ENCODE measurements at regions not wholly inside any gene's neighbourhood (a gene's known extent, or its start where the extent isn't known, plus 50 kb on each side); places are given as distances from the start of the nearest gene placed in this dataset.

- Histone ChIP-seq H3K4me3 (no peak overlapping the region), H4K20me1 (ENCODE audit: control insufficient read depth, insufficient read depth) (no peaks in the 10 kb centered on the region), H3K9ac (ENCODE audit: control insufficient read depth, insufficient read depth, low read length) (no peak overlapping the region), H3K27ac (ENCODE audit: control insufficient read depth, insufficient read depth) (no peak overlapping the region), H3K9me3 (replicated peaks; ENCODE audit: control insufficient read depth, insufficient read depth, low read length) (no peaks in the 10 kb centered on the region), H3K27me3 (replicated peaks in 1 of 2; ENCODE audit: control insufficient read depth in 2 of 2, insufficient read depth in 2 of 2, low read length in 1 of 2) (no peaks in the 10 kb centered on the region), H3K36me3 (ENCODE audit: control insufficient read depth in 2 of 2, insufficient read depth in 2 of 2, low read length in 1 of 2) (no peaks in the 10 kb centered on the region), H3K79me2 (ENCODE audit: control insufficient read depth, insufficient read depth, low read length) (no peaks in the 10 kb centered on the region), H3K4me2 (ENCODE audit: control insufficient read depth, insufficient read depth) (no peak overlapping the region), H3K4me1 (ENCODE audit: control insufficient read depth, insufficient read depth, low read length) (no peaks in the 10 kb centered on the region), H2AFZ (ENCODE audit: control insufficient read depth, low read depth, low read length) (no peak overlapping the region)
- ChIA-PET RAD21 (ENCODE audit: unreplicated experiment) (interaction anchor here (0.5 to 1.1 kb wide), 3 partner anchors 14 to 963 kb away, joined by 3 read pairs; no protein-coding TSS in a partner anchor), POLR2A (no interaction called here), CTCF (interaction anchor here (0.8 to 2.2 kb wide), 4 partner anchors 140 to 1037 kb away, joined by 3 to 10 read pairs (median 3); no protein-coding TSS in a partner anchor), SMC1A (ENCODE audit: uncharacterized antibody, unreplicated experiment) (interaction anchor here (0.6 to 2.0 kb wide), 7 partner anchors 9 to 1358 kb away, joined by 3 to 7 read pairs (median 3); no protein-coding TSS in a partner anchor)
- DNase-seq (ENCODE audit: low read depth, low spot score) (no peak), ATAC-seq (peak; percentile 51), FAIRE-seq (no peak)
- TF ChIP-seq CBFB (IDR thresholded peaks at IDR 0.05; ENCODE audit: low read depth) = no peak
- TF ChIP-seq ESRRA (IDR thresholded peaks at IDR 0.05; ENCODE audit: low read length) = no peak
- TF ChIP-seq, protein P1, sequence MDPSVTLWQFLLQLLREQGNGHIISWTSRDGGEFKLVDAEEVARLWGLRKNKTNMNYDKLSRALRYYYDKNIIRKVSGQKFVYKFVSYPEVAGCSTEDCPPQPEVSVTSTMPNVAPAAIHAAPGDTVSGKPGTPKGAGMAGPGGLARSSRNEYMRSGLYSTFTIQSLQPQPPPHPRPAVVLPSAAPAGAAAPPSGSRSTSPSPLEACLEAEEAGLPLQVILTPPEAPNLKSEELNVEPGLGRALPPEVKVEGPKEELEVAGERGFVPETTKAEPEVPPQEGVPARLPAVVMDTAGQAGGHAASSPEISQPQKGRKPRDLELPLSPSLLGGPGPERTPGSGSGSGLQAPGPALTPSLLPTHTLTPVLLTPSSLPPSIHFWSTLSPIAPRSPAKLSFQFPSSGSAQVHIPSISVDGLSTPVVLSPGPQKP (IDR thresholded peaks at IDR 0.05; ENCODE audit: low read depth, low read length) = no peak
- TF ChIP-seq, protein P2, sequence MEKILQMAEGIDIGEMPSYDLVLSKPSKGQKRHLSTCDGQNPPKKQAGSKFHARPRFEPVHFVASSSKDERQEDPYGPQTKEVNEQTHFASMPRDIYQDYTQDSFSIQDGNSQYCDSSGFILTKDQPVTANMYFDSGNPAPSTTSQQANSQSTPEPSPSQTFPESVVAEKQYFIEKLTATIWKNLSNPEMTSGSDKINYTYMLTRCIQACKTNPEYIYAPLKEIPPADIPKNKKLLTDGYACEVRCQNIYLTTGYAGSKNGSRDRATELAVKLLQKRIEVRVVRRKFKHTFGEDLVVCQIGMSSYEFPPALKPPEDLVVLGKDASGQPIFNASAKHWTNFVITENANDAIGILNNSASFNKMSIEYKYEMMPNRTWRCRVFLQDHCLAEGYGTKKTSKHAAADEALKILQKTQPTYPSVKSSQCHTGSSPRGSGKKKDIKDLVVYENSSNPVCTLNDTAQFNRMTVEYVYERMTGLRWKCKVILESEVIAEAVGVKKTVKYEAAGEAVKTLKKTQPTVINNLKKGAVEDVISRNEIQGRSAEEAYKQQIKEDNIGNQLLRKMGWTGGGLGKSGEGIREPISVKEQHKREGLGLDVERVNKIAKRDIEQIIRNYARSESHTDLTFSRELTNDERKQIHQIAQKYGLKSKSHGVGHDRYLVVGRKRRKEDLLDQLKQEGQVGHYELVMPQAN (conservative IDR thresholded peaks at IDR 0.05) = no peak
- TF ChIP-seq, protein P3, sequence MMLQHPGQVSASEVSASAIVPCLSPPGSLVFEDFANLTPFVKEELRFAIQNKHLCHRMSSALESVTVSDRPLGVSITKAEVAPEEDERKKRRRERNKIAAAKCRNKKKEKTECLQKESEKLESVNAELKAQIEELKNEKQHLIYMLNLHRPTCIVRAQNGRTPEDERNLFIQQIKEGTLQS (IDR thresholded peaks at IDR 0.05; ENCODE audit: borderline replicate concordance, extremely low read depth, low read depth, low read length) = no peak
- TF ChIP-seq ZNF207 (IDR thresholded peaks at IDR 0.05; ENCODE audit: borderline replicate concordance) = no peak
- no TSS peak for BruUV-seq (replicated peaks)
- in situ Hi-C loops (cut with MboI) = loop anchor here (5.0 to 10.0 kb wide), 2 partner anchors 960 to 1043 kb away; no protein-coding TSS in a partner anchor
- 69% methylated on average over 3 of the region's 3 CpGs for WGBS (ENCODE audit: insufficient coverage, insufficient replicate concordance, low lambda C conversion rate, missing lambda C conversion rate)
- intact Hi-C loops (cut with micrococcal nuclease; ENCODE audit: unreplicated experiment) = loop anchor here (5.0 to 10.0 kb wide), 6 partner anchors 177 to 1043 kb away; partner anchors contain the start of gene NR3C1
Measured at GRCh38 chr5:143964919-143965318, 153.0 kb downstream of the HMHB1 start.

Data from GM12878 (cell line).